Mucosa of descending colon (tissue), 3 donors: ENCODE measurements at regions not wholly inside any gene's neighbourhood (a gene's known extent, or its start where the extent isn't known, plus 50 kb on each side); places are given as distances from the start of the nearest gene placed in this dataset.

Experiments used
- ATAC-seq: fragments of 200-7000 bp; cut with Tn5 transposase; one replicate; pipeline ENCODE4 v1.9.1; 2020; ENCODE audit warnings: mild to moderate bottlenecking, moderate library complexity
- DNase-seq, 3 donors: peaks; one replicate each; pipeline ENCODE4 v3.0.0-alpha.2; 2020
- H3K36me3 ChIP-seq: fragments of 200-600 bp; one replicate; pipeline ENCODE4 v1.8.0; 2021; ENCODE audit warnings: low read depth, mild to moderate bottlenecking
- H3K4me1 ChIP-seq: fragments of 200-600 bp; one replicate; pipeline ENCODE4 v1.8.0; 2021; ENCODE audit warnings: low read depth, mild to moderate bottlenecking
- H3K4me3 ChIP-seq: fragments of 200-600 bp; one replicate; pipeline ENCODE4 v1.8.0; 2021; ENCODE audit warnings: mild to moderate bottlenecking
- H3K9me3 ChIP-seq: fragments of 200-600 bp; one replicate; pipeline ENCODE4 v1.8.0; 2021; ENCODE audit warnings: mild to moderate bottlenecking
- intact Hi-C, 2 donors: fragments of 100-400 bp; cut with DNase I in 1 of 2; cut with micrococcal nuclease in 1 of 2; formaldehyde crosslinking; loops; one replicate each; pipeline versions ENCODE4 v1.11.0 to v1.11.1; 2022; cut with DNase I, micrococcal nuclease
- TF ChIP-seq, protein P1 (sequence below): fragments of 200-600 bp; IDR thresholded peaks from one replicate; pipeline ENCODE4 v1.8.0; 2022; ENCODE audit warnings: antibody characterized with exemption, mild to moderate bottlenecking
- donor health status: DM: no; HTN: no; CAD: no; lungs with moderate emphysema.
- donor health status: DM: no; HTN: no; CAD: no.
- donor health status: DM: no; HTN: yes; CAD: no.

DNA sequence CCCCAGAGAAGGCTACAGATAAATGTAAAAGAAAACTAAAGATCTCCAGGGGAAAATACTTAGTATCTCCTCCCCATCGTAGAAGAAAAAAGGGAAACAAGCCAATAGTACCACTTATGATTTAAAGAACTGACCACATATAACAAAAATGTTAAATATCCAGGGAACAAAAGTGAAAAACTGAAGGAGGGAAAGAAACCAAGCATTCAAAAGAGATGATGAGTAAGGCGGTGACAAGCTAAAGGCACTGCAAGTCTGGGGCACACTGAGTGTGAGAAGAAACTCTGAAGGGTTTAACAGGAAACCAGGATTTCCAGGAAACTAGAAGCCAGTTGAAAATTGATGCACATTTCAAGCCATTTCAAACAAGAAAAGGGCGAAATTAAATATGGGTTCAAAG is 226.3 kb downstream of the AHR start:
- Histone ChIP-seq H3K4me3 (no peak overlapping the region), H3K9me3 (no peaks in the 10 kb centered on the region), H3K4me1 (no peaks in the 10 kb centered on the region), H3K36me3 (no peaks in the 10 kb centered on the region)
- intact Hi-C loops, result no loop called here
- no peak for DNase-seq
- no peak for ATAC-seq
- TF ChIP-seq, protein P1, sequence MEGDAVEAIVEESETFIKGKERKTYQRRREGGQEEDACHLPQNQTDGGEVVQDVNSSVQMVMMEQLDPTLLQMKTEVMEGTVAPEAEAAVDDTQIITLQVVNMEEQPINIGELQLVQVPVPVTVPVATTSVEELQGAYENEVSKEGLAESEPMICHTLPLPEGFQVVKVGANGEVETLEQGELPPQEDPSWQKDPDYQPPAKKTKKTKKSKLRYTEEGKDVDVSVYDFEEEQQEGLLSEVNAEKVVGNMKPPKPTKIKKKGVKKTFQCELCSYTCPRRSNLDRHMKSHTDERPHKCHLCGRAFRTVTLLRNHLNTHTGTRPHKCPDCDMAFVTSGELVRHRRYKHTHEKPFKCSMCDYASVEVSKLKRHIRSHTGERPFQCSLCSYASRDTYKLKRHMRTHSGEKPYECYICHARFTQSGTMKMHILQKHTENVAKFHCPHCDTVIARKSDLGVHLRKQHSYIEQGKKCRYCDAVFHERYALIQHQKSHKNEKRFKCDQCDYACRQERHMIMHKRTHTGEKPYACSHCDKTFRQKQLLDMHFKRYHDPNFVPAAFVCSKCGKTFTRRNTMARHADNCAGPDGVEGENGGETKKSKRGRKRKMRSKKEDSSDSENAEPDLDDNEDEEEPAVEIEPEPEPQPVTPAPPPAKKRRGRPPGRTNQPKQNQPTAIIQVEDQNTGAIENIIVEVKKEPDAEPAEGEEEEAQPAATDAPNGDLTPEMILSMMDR, result no peak

DNA sequence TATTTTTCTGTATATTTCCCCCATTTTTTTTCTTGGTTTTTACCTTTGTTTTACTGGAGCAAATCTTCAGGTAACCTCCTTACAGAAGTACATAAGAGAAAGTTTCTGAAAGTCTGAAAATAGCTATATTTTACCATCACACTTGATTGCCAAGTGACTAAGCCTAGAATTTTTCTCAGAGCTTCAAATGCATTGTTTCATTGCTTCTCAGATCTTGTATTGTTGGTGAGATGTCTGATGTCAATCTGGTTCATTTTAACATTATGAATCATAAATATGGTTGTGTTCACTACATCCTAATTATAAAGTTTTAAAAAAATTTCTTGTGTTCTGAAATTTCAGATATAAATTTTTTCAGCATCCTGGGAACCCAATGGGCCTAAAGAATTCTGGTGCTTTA is 228.2 kb downstream of the AHR start:
- H3K4me3 ChIP-seq, result no peak overlapping the region
- no peaks in the 10 kb centered on the region for H3K9me3 ChIP-seq
- ATAC-seq, result no peak
- H3K36me3 ChIP-seq, result no peaks in the 10 kb centered on the region
- TF ChIP-seq, protein P1, result no peak
- no peak for DNase-seq
- intact Hi-C loops, result no loop called here
- H3K4me1 ChIP-seq, result no peaks in the 10 kb centered on the region

DNA sequence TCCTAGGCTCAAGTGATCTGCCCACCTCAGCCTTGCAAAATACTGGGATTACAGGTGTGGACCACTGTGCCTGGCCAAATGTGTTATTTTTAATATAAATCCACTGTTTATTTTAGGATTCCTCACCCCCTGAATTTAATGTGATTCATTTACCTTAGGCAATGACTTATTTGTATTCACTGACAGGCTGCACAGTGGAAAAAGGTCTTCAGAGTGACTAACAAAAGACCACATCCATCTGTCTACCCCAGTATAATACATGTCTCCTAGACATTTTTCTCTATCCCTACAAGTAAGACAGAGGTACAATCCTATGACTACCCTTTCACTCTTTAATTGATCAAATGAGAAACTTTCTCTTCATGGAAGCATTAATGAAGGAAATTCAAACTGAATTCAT is 230.2 kb downstream of the AHR start:
- H3K4me3 ChIP-seq, result no peak overlapping the region
- no peak for DNase-seq
- intact Hi-C loops, result no loop called here
- no peak for ATAC-seq
- H3K9me3 ChIP-seq, result no peaks in the 10 kb centered on the region
- TF ChIP-seq, protein P1, result no peak
- H3K4me1 ChIP-seq, result peaks cover 6% of the 10 kb centered on the region
- no peaks in the 10 kb centered on the region for H3K36me3 ChIP-seq

DNA sequence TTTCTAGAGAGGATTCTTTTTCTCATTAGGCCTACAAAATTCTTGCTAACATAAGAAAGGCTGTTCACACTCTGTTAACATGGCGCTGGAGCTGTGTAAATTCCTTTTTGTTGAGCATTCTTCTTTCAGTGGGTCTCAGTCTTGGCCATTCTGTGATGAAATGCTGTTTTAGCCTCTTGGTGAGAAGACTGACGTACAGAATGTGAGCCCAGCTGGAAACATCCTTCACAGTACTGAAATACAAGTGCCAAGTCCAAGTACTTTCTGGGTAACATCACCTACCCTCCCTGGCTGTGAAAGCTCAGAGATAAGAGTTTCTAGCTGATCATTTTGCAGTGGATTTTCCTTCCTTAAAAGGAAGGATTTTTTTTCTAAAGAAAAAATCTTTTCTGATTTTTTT is 231.8 kb downstream of the AHR start:
- Histone ChIP-seq H3K9me3 (no peaks in the 10 kb centered on the region), H3K4me3 (no peak overlapping the region), H3K36me3 (no peaks in the 10 kb centered on the region), H3K4me1 (peaks cover 6% of the 10 kb centered on the region)
- TF ChIP-seq, protein P1, result no peak
- intact Hi-C loops, result no loop called here
- ATAC-seq (no peak), DNase-seq (no peak)

DNA sequence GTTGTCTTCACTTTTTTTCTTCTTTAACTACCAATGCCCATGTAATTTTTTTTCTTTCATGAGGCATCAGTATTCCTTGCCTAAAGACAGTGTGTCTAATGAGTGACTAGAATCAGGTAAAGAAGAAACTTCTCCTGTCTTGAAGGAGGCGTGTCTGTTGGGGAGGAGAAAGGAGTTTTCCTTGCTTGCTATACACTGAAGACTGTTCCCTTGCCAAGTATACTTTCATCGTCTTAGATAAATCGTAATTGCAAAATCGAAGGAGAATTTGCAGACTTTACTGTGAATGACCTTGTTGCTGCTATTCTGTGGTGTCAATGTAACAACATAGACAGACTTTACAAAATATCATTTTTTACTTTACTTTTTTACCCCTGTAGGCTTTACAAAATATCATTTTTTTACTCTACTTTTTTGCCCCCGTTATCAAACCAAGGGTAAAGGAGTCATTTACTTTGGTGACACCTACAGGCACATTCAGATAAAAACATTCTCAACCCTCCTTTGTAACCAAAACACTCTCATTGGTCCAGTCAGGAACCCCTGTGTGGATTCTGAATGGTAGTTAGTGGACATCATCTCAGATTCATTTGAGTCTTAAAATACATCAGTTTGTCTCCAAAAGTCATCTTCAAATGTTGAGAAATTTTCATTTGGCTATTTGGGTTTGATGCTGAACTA is 232.4 kb downstream of the AHR start:
- no peak for ATAC-seq

More for the DNA sequence above, 232.4 kb downstream of the AHR start:
- Histone ChIP-seq H3K4me3 (no peak overlapping the region), H3K4me1 (peaks cover 6% of the 10 kb centered on the region), H3K36me3 (no peaks in the 10 kb centered on the region), H3K9me3 (no peaks in the 10 kb centered on the region)
- TF ChIP-seq, protein P1, result no peak
- intact Hi-C loops, result no loop called here
- no peak for DNase-seq
